Ishikawa (cell line): ENCODE measurements at regions not wholly inside any gene's neighbourhood (a gene's known extent, or its start where the extent isn't known, plus 50 kb on each side); places are given as distances from the start of the nearest gene placed in this dataset.

ENCODE experiments used
- MAX ChIP-seq: IDR thresholded peaks from 2 replicates; pipeline ENCODE4 v1.6.1; 2012
- RAD21 ChIP-seq: IDR thresholded peaks from 2 replicates; pipeline ENCODE4 v1.6.1; 2012; ENCODE audit warnings: low read depth
- TAF1 ChIP-seq: IDR thresholded peaks from 2 replicates; pipeline ENCODE4 v1.6.1; 2012; ENCODE audit warnings: low read depth, mild to moderate bottlenecking

- no peak for TF ChIP-seq RAD21
- TF ChIP-seq TAF1 = no peak
- no peak for TF ChIP-seq MAX
Measured at GRCh38 chr7:33815336-33815735, 90.0 kb upstream of the BMPER start.
